ENCODE measurements at regions not wholly inside any gene's neighbourhood (a gene's known extent, or its start where the extent isn't known, plus 50 kb on each side); places are given as distances from the start of the nearest gene placed in this dataset.

DNA sequence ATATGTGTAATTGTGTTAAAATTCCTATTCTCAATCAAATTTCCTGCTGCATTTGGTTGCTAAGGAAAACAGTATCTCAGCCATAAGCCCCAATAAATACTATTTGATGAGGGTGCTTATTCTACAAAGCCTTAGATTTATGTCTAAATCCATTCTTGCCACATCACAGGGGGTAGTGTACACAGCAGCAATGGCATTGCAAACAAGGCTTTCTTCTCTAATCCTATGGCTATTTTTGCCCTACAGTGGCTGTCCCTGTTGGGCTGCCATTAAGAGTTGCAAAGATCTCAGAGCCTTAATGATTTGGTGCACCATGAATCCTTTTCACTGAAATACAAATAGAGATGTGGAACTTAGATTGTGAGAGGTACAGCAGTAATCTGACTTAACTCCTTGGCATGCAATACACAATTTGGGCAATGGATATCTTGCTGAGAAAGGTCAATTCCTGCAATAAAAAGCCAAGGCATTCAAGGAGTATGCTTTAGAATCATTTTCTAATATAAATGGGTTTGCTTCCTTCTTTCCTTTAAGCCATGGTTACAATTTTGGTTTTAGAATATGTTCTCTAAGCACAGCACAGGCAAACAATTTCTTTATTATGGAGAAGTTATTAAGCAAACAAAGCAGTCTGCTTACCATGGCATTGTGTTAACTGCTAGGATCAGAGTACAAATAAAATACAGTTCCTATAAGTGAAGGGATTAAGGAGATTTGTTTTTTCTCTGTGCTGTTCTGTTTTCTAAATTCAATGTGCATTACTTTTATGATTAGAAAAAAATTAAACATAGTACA, 69.8 kb upstream of the CD302 start:
- peaks cover 0 to 8% (median 0%) of the 10 kb centered on the region in 8 donors for H3K9me3 ChIP-seq
- peaks cover 9 to 100% (median 46%) of the 10 kb centered on the region in 6 donors for H3K36me3 ChIP-seq
- TF ChIP-seq, protein P1, sequence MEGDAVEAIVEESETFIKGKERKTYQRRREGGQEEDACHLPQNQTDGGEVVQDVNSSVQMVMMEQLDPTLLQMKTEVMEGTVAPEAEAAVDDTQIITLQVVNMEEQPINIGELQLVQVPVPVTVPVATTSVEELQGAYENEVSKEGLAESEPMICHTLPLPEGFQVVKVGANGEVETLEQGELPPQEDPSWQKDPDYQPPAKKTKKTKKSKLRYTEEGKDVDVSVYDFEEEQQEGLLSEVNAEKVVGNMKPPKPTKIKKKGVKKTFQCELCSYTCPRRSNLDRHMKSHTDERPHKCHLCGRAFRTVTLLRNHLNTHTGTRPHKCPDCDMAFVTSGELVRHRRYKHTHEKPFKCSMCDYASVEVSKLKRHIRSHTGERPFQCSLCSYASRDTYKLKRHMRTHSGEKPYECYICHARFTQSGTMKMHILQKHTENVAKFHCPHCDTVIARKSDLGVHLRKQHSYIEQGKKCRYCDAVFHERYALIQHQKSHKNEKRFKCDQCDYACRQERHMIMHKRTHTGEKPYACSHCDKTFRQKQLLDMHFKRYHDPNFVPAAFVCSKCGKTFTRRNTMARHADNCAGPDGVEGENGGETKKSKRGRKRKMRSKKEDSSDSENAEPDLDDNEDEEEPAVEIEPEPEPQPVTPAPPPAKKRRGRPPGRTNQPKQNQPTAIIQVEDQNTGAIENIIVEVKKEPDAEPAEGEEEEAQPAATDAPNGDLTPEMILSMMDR (IDR thresholded peaks at IDR 0.05 in 8 of 11, conservative IDR thresholded peaks at IDR 0.05 in 3 of 11) = no peak
- TF ChIP-seq POLR2AphosphoS5 (IDR thresholded peaks at IDR 0.05) = no peak
- no peak for TF ChIP-seq POLR2A (IDR thresholded peaks at IDR 0.05)
- H3K27ac ChIP-seq = no peak overlapping the region
- no peaks in the 10 kb centered on the region for H3K27me3 ChIP-seq (replicated peaks in 1 of 7)
- no peak overlapping the region for H3K4me3 ChIP-seq
- DNase-seq = no peak
- intact Hi-C loops (cut with DNase I; ENCODE audit: low total_unique reads) = no loop called here
- H3K4me1 ChIP-seq = no peaks in the 10 kb centered on the region

DNA sequence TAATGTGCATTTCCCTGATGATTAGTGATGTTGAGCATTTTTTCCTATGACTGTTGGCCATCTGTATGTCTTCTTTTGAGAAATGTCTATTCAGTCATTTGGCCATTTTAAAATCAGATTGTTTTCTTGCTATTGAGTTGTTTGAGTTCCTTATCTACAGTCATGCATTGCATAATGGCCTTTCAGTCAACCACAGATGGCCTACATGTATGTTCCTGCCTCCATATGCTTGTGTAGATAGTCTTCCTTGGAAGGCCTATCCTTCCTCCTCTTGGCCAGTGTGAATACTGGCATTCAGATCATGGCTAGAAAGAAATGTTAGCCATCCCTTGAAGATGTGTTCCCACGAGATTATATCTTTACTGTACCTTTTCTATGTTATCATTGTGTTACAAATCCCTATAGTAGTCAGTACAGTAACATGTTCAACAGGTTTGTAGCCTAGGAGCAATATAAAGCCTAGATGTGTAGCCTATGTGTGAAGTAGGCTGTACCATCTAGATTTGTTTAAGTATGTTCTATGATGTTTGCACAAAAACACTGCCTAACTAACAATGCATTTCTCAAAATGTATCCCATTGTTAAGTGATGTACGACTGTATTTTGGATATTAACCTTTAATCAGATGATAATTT, 65.6 kb upstream of the CD302 start:
- no peak for DNase-seq
- Histone ChIP-seq H3K4me1 (peaks cover 0 to 12% (median 0%) of the 10 kb centered on the region in 6 donors), H3K4me3 (no peak overlapping the region), H3K27ac (peak overlapping the region in 1 of 8 donors; percentile 45), H3K9me3 (peaks cover 0 to under 1% (median 0%) of the 10 kb centered on the region in 8 donors), H3K27me3 (replicated peaks in 1 of 7) (no peaks in the 10 kb centered on the region), H3K36me3 (peaks cover 6 to 90% (median 21%) of the 10 kb centered on the region in 6 donors)
- intact Hi-C loops (cut with DNase I; ENCODE audit: low total_unique reads) = no loop called here
- no peak for TF ChIP-seq POLR2A (IDR thresholded peaks at IDR 0.05)
- TF ChIP-seq POLR2AphosphoS5 (IDR thresholded peaks at IDR 0.05) = no peak
- TF ChIP-seq, protein P1 (IDR thresholded peaks at IDR 0.05 in 8 of 11, conservative IDR thresholded peaks at IDR 0.05 in 3 of 11) = no peak
- WGBS, 5 donors = 46 to 93% (median 76%) methylated on average over 2 of the region's 2 CpGs

DNA sequence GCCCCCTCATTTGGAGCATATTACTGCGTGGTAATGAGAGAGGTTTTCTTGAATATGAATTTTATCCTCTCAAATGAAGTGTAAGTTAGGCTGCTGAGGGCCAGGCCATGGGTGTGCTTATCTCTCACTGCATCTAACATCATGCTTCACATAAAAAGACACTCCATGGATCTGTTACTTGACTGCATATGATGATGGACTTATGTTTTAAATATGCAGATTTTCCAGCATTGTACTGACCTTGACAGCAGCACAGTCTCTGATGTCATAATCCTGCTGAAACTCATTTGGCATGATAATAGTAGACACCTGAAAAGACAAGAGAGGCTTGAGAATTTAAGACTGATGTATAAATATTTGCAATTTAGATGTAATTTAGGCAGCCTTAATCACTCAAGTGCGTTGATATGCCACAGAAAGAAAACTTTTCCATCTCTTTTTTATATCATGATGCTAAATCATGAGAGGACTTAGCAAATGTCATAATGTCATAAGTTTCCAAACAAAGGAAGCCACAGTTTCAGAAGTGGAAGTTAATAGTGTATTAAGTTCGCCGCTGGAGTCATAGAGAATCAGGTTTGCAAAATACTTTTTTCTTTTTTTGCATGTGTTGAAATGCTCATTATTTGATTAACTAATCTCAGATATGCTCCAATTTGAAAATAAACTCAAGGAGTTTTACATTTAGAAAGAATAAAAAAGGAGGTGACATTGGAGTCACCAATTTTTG, 62.7 kb upstream of the CD302 start:
- peaks cover 0 to 15% (median 0%) of the 10 kb centered on the region in 6 donors for H3K4me1 ChIP-seq
- H3K27ac ChIP-seq = peak overlapping the region in 5 of 8 donors; percentile 5 to 80 (median 68)
- intact Hi-C loops (cut with DNase I; ENCODE audit: low total_unique reads) = no loop called here
- TF ChIP-seq, protein P1 (IDR thresholded peaks at IDR 0.05 in 8 of 11, conservative IDR thresholded peaks at IDR 0.05 in 3 of 11) = no peak
- no peak for TF ChIP-seq POLR2A (IDR thresholded peaks at IDR 0.05)
- TF ChIP-seq POLR2AphosphoS5 (IDR thresholded peaks at IDR 0.05) = no peak
- peak overlapping the region in 1 of 8 donors; percentile 5 for H3K4me3 ChIP-seq
- WGBS, 5 donors = 62 to 93% (median 77%) methylated on average over 4 of the region's 4 CpGs
- H3K36me3 ChIP-seq = peaks cover 6 to 86% (median 19%) of the 10 kb centered on the region in 6 donors
- no peaks in the 10 kb centered on the region for H3K27me3 ChIP-seq (replicated peaks in 1 of 7)
- no peaks in the 10 kb centered on the region for H3K9me3 ChIP-seq
- DNase-seq = no peak

All from spleen (tissue), 11 donors.